HL-60/S4 (cell line): ENCODE measurements at regions not wholly inside any gene's neighbourhood (a gene's known extent, or its start where the extent isn't known, plus 50 kb on each side); places are given as distances from the start of the nearest gene placed in this dataset.
"Not testable (repeated sequence)": the region's sequence is repeated elsewhere in the genome, so short reads cannot be mapped to it uniquely, and the experiment has no call there.

Experiments
- in situ Hi-C: fragments of 300-500 bp; cut with MboI; formaldehyde crosslinking; loops from 2 replicates; pipeline ENCODE4 v1.14.3; 2022; ENCODE audit warnings: low sequenced_read_pairs

- in situ Hi-C loops, result not testable (repeated sequence)
These were observed 75.5 kb upstream of the TBC1D5 start for GRCh38 chr3:17817973-17818372.

DNA sequence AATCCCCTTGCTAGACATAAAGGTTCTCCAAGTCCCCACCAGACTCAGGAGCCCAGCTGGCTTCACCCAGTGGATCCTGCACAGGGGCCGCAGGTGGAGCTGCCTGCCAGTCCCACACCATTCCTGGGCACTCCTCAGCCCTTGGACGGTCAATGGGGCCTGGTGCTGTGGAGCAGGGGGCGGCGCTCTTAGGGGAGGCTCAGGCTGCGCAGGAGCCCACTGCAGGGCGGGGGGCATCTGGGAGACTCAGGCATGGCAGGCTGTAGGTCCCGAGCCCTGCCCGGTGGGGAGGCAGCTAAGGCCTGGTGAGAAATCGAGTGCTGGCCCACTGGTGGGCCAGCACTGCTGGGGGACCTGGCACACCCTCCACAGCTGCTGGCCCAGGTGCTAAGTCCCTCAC, 75.1 kb upstream of the TBC1D5 start:
- in situ Hi-C loops, result no loop called here

- in situ Hi-C loops, result not testable (repeated sequence)
These were observed 74.4 kb upstream of the TBC1D5 start for GRCh38 chr3:17816839-17817238.

DNA sequence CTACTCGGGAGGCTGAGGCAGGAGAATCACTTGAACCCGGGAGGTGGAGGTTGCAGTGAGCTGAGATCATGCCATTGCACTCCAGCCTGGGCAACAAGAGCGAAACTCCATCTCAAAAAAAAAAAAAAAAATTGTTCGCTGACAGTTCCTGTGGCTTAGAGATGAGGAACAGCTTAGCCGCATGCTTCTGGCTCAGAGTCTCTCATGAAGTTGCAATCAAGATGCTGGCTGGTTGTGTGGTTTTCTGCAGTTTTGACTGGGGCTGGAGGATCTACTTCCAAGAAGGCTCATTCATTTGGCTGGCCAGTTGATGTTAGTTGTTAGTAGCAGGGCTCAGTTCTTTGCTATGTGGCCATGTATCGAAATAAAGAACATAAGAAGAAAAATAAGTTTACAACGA, 69.9 kb upstream of the TBC1D5 start:
- in situ Hi-C loops, result not testable (repeated sequence)

- in situ Hi-C loops, result no loop called here
These were observed 69.2 kb upstream of the TBC1D5 start for GRCh38 chr3:17811646-17812045.

DNA sequence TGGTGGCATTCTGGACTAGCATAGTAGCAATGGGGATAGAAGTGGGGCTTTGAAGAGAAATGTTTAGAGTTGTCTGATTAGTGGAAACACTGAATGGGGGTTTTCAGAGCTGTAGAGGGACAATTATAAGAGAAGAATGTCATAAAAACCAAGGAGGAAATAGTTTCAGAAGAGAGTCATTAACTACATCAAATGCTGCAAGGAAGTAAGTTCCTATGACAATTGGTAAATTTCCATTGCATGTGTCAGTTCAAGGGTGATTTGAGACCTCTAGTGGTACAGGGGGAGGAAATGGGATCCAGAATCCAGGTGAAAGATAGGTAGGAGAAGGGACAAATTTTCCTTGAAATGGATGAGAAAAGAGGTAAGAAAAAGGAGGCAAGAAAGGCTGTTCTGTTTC, 68.3 kb upstream of the TBC1D5 start:
- in situ Hi-C loops, result no loop called here

GRCh38 chr3:17808994-17809393, 66.6 kb upstream of the TBC1D5 start:
- in situ Hi-C loops, result no loop called here

DNA sequence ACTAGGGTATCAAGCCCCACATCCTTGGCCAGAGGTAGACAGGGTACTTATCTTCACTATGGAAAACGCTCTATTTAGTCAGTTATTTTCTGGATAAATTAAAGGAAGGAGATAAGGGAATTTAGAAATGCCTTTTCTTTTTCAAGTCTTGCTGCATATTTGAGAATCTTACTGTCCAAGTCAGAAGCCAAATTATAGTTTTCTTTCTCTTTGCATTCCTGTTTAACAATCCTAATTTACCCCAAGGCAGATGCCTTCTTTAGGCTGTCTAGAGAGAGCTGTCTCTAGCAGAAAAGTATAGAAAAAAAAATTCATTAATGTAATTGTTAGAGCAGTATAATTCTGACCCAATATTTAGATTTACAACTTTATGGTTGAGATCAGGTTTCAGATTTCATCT, 64.4 kb upstream of the TBC1D5 start:
- in situ Hi-C loops, result no loop called here

- in situ Hi-C loops, result no loop called here
These were observed 63.8 kb upstream of the TBC1D5 start for GRCh38 chr3:17806201-17806600.

- in situ Hi-C loops, result no loop called here
These were observed 63.1 kb upstream of the TBC1D5 start for GRCh38 chr3:17805461-17805940.

GRCh38 chr3:17802950-17803349, 60.5 kb upstream of the TBC1D5 start:
- in situ Hi-C loops, result no loop called here

GRCh38 chr3:17801131-17801530, 58.7 kb upstream of the TBC1D5 start:
- in situ Hi-C loops, result no loop called here

DNA sequence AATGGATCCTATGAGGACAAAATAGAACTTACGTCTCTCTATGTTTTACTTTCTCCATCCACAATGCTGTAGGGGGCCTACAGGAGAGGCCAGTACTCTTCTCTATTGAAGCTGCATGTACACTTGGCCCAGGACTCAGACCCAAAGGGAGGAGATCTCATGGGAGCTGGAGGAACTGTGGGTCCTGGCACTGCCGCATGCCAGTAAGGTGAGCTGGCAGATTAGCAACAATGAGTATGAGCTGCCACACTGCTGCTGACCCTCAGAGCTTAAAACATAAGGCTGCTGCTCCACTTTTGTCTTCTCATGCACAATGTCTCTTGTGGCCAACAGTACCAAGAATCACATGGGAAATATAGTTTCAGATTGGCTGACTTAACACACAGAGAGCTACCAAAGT, 57.8 kb upstream of the TBC1D5 start:
- in situ Hi-C loops, result no loop called here

DNA sequence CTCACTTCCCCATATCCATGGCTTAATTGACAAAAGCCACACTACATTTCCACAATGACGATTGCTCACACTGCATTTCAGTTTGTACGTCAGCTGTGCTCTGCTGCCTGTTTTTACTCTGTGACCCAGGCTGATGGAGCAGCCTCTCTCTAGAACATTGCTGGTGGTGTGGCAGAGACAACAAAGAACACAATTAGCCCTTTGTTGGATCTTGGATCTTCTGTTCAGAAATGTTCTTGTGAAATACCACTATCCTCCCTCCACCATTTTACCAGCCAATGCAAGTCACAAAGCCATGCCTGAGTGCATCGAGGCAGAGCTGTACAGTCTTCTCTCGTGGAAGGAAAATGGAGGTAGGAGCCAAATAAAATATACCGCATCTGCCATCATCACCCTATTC, 56.9 kb upstream of the TBC1D5 start:
- in situ Hi-C loops, result no loop called here

DNA sequence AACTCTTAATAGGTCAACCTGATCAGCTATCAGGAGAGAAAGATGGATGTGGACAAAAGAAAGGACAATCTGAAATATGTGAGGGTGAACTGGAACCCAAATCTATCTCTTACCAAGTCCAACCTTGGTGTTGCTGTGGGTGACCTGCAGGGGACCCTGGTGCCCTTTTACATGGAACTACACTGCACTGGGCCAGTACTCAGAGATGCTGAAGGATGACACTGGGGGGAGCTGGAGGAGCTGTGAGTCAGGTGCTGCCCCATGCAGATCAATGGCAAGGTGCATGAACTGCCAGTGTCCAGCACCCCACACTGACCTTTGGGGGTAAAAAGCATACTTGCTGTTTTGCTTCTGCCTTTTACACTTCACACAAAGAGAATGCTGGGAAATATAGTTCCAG, 55.6 kb upstream of the TBC1D5 start:
- in situ Hi-C loops, result no loop called here

DNA sequence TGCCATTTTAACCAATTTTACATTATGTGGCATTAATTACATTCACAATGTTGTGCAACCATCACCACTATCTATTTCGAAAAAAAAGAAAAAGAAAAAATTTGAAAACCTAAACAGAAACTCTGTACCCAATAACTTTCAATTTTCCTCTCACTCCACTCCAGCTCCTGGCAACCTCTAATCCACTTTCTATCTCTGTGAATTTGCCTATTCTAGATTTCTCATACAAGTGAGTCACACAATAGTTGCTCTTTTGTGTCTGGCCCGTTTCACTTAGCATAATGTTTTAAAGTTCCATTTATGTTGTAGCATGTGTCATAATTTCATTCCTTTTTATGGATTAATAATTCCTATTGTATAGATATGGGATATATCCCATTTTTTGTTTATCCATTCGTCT, 53.3 kb upstream of the TBC1D5 start:
- in situ Hi-C loops, result no loop called here

DNA sequence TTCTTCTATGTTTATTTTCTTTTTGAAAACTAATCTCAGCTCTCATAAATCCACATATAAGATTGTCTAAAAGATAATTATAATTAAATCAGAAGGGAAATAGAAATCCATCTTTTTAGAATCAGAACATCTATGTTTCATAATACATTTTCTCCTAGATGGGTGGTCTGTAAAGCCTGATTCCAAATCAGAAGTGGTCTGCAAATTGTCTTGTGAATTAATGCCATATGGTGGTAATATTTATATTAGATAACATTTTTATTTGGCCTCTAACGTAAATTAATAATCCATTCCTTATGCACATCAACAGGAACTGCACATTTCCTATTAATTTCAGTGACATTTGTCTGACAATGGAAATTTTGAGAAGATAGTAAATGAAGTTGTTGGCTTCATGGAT, 52.8 kb upstream of the TBC1D5 start:
- in situ Hi-C loops, result no loop called here

DNA sequence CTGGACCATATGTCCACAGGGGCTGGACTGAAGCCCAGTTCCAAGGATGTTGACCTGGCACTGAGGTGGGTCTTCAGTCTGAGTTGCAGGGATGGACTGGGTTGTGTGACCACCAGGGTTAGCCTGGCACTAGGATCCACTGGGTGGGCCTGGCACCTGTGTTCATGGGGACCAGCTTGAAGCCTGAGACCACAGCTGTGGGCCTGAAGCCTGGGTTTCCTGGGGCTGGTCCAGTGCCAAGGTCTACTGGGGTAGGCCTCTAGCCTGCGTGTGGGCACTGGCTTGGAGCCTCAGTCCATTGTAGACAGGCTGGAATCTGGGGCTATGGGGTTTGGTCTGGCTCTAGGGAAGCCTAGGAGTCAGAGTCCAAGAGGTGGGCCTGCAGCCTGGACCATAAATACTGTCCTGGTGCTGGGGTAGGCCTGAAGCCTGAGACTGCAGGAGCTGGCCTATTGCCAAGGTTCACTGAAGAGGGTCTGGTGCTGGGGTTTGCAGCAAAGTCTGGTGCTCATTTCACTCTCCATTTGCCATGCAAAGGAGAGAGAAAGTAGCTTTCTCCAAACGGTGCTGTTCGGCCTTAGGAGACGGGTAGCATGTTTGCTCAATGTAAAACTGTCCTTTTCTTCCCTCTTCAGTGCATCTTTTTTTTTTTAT, 51.2 kb upstream of the TBC1D5 start:
- in situ Hi-C loops, result no loop called here
